Neural cell (in vitro differentiated cells): ENCODE measurements at regions not wholly inside any gene's neighbourhood (a gene's known extent, or its start where the extent isn't known, plus 50 kb on each side); places are given as distances from the start of the nearest gene placed in this dataset.

ENCODE experiments used
- H2AFZ ChIP-seq: fragments of 200-600, 300-800 bp; sonication (generic), shearing (Covaris generic); 2 replicates; pipeline ENCODE4 v1.6.0; 2014; ENCODE audit warnings: low read depth, mild to moderate bottlenecking, antibody characterized with exemption, low read length, moderate library complexity
- H3F3A ChIP-seq: fragments of 200-600 bp; shearing (Covaris generic); 2 replicates; pipeline ENCODE4 v1.6.1; 2016; ENCODE audit warnings: mild to moderate bottlenecking, moderate library complexity, mixed read lengths, antibody characterized with exemption, low read length; ENCODE audit not compliant: insufficient read depth, poor library complexity, severe bottlenecking
- H3K27ac ChIP-seq: fragments of 200-600, 300-800 bp; sonication (generic), shearing (Covaris generic); 2 replicates; pipeline ENCODE4 v1.5.1; 2014; ENCODE audit warnings: mild to moderate bottlenecking, low read length, moderate library complexity
- H3K27me3 ChIP-seq: fragments of 300-800, 200-600 bp; sonication (generic), shearing (Covaris generic); 2 replicates; pipeline ENCODE4 v1.6.0; 2014; ENCODE audit warnings: mild to moderate bottlenecking, low read depth, low read length, moderate library complexity; ENCODE audit not compliant: insufficient read depth
- H3K36me3 ChIP-seq: fragments of 300-800, 200-600 bp; sonication (generic), shearing (Covaris generic); 2 replicates; pipeline ENCODE4 v1.5.1; 2014; ENCODE audit warnings: mild to moderate bottlenecking, antibody characterized with exemption, low read length, moderate library complexity; ENCODE audit not compliant: insufficient read depth
- H3K4me2 ChIP-seq: fragments of 300-800, 200-600 bp; sonication (generic), shearing (Covaris generic); 2 replicates; pipeline ENCODE4 v1.6.0; 2014; ENCODE audit warnings: mild to moderate bottlenecking, low read length
- H3K4me3 ChIP-seq: fragments of 300-800, 200-600 bp; sonication (generic), shearing (Covaris generic); 2 replicates; pipeline ENCODE4 v1.5.1; 2014; ENCODE audit warnings: mild to moderate bottlenecking, low read length, moderate library complexity
- H3K79me2 ChIP-seq: fragments of 200-600 bp; shearing (Covaris generic); replicated peaks from 2 replicates; pipeline ENCODE4 v1.6.0; 2014; ENCODE audit warnings: mild to moderate bottlenecking, low read length, moderate library complexity; ENCODE audit not compliant: insufficient read depth
- H3K9ac ChIP-seq: fragments of 300-800, 200-600 bp; sonication (generic), shearing (Covaris generic); 2 replicates; pipeline ENCODE4 v1.6.1; 2016; ENCODE audit warnings: mild to moderate bottlenecking, low read length, mixed read lengths
- H3K9me2 ChIP-seq: fragments of 200-600 bp; shearing (Covaris generic); 2 replicates; pipeline ENCODE4 v1.6.1; 2016; ENCODE audit warnings: mild to moderate bottlenecking, low read length, mixed read lengths; ENCODE audit not compliant: insufficient read depth
- H3K9me3 ChIP-seq: fragments of 200-600, 300-800 bp; sonication (generic), shearing (Covaris generic); 2 replicates; pipeline ENCODE4 v1.6.1; 2016; ENCODE audit warnings: mild to moderate bottlenecking, mixed run types, low read length, moderate library complexity, mixed read lengths
- H4K20me1 ChIP-seq: fragments of 200-600 bp; shearing (Covaris generic); 2 replicates; pipeline ENCODE4 v1.6.1; 2016; ENCODE audit warnings: mild to moderate bottlenecking, mixed run types; ENCODE audit not compliant: insufficient read depth
- CTCF ChIP-seq: fragments of 450-650 bp; IDR thresholded peaks from 2 replicates; pipeline ENCODE4 v1.5.1; 2014; ENCODE audit warnings: antibody characterized with exemption, mild to moderate bottlenecking, moderate library complexity; ENCODE audit not compliant: poor library complexity, severe bottlenecking
- EP300 ChIP-seq: fragments of 450-650 bp; conservative IDR thresholded peaks from 2 replicates; pipeline ENCODE4 v1.6.1; 2014; ENCODE audit warnings: antibody characterized with exemption, mild to moderate bottlenecking, moderate library complexity; ENCODE audit not compliant: poor library complexity, severe bottlenecking
- EZH2 ChIP-seq: fragments of 200-600, 300-800 bp; shearing (Covaris generic), sonication (generic); IDR thresholded peaks from 2 replicates; pipeline ENCODE4 v1.6.1; 2014; ENCODE audit warnings: antibody characterized with exemption, low read length, borderline replicate concordance, mild to moderate bottlenecking; ENCODE audit not compliant: insufficient read depth, poor library complexity, severe bottlenecking
- MXI1 ChIP-seq: fragments of 450-650 bp; conservative IDR thresholded peaks from 2 replicates; pipeline ENCODE4 v1.6.1; 2014; ENCODE audit warnings: antibody characterized with exemption, mild to moderate bottlenecking; ENCODE audit not compliant: poor library complexity, severe bottlenecking
- POLR2AphosphoS5 ChIP-seq: IDR thresholded peaks from 2 replicates; pipeline ENCODE4 v1.6.1; 2012
- RAD21 ChIP-seq: fragments of 450-650 bp; conservative IDR thresholded peaks from 2 replicates; pipeline ENCODE4 v1.6.1; 2014; ENCODE audit warnings: antibody characterized with exemption, mild to moderate bottlenecking, moderate library complexity
- REST ChIP-seq: IDR thresholded peaks from 2 replicates; pipeline ENCODE4 v1.6.1; 2012; ENCODE audit warnings: borderline replicate concordance
- SMC3 ChIP-seq: fragments of 450-650 bp; conservative IDR thresholded peaks from 2 replicates; pipeline ENCODE4 v1.6.1; 2014; ENCODE audit warnings: antibody characterized with exemption, mild to moderate bottlenecking, moderate library complexity; ENCODE audit not compliant: poor library complexity
- TAF1 ChIP-seq: IDR thresholded peaks from 2 replicates; pipeline ENCODE4 v1.6.1; 2012; ENCODE audit warnings: low read depth

GRCh38 chr2:12232876-12233275 is 483.9 kb upstream of the TRIB2 start:
- no peaks in the 10 kb centered on the region for H3K79me2 ChIP-seq
- no peak overlapping the region for H3K4me2 ChIP-seq
- no peaks in the 10 kb centered on the region for H3K9me2 ChIP-seq
- H3K27ac ChIP-seq: no peak overlapping the region
- H3K36me3 ChIP-seq: no peaks in the 10 kb centered on the region
- H3F3A ChIP-seq: no peaks in the 10 kb centered on the region
- no peaks in the 10 kb centered on the region for H4K20me1 ChIP-seq
- no peaks in the 10 kb centered on the region for H3K27me3 ChIP-seq
- H3K9ac ChIP-seq: no peak overlapping the region
- H2AFZ ChIP-seq: no peak overlapping the region
- H3K9me3 ChIP-seq: no peaks in the 10 kb centered on the region
- no peak overlapping the region for H3K4me3 ChIP-seq
- no peak for TF ChIP-seq POLR2AphosphoS5
- TF ChIP-seq RAD21: no peak
- no peak for TF ChIP-seq SMC3
- TF ChIP-seq TAF1: no peak

GRCh38 chr2:12236136-12236844 is 480.4 kb upstream of the TRIB2 start:
- Histone ChIP-seq H3K9me2 (no peaks in the 10 kb centered on the region), H3K27me3 (no peaks in the 10 kb centered on the region), H2AFZ (no peak overlapping the region), H3K4me2 (no peak overlapping the region), H4K20me1 (no peaks in the 10 kb centered on the region), H3F3A (no peaks in the 10 kb centered on the region), H3K79me2 (no peaks in the 10 kb centered on the region), H3K27ac (no peak overlapping the region), H3K9ac (no peak overlapping the region), H3K9me3 (no peaks in the 10 kb centered on the region), H3K36me3 (no peaks in the 10 kb centered on the region), H3K4me3 (no peak overlapping the region)
- TF ChIP-seq CTCF: no peak
- TF ChIP-seq MXI1: no peak
- no peak for TF ChIP-seq EZH2
- no peak for TF ChIP-seq RAD21
- no peak for TF ChIP-seq EP300
- no peak for TF ChIP-seq TAF1
- no peak for TF ChIP-seq REST
- TF ChIP-seq SMC3: no peak
- no peak for TF ChIP-seq POLR2AphosphoS5
